ENCODE measurements at regions not wholly inside any gene's neighbourhood (a gene's known extent, or its start where the extent isn't known, plus 50 kb on each side); places are given as distances from the start of the nearest gene placed in this dataset.

- TF ChIP-seq CTCF (IDR thresholded peaks at IDR 0.05): no peak
- Histone ChIP-seq H3K27me3 (no peaks in the 10 kb centered on the region), H3K36me3 (no peaks in the 10 kb centered on the region), H3K9ac (ENCODE audit: low read depth in 2 of 2, low read length in 2 of 2) (no peak overlapping the region), H3K4me1 (no peaks in the 10 kb centered on the region), H3K4me3 (no peak overlapping the region), H3K27ac (no peak overlapping the region), H3K9me3 (no peaks in the 10 kb centered on the region)
- DNase-seq: no peak
- intact Hi-C loops (cut with DNase I): no loop called here
These were observed 133.8 kb downstream of the BTBD3 start for GRCh38 chr20:12051206-12052163.

GRCh38 chr20:12053353-12053752 is 135.7 kb downstream of the BTBD3 start:
- no peak for TF ChIP-seq CTCF (IDR thresholded peaks at IDR 0.05)
- no peak overlapping the region for H3K9ac ChIP-seq (ENCODE audit: low read depth in 2 of 2, low read length in 2 of 2)
- H3K36me3 ChIP-seq: no peaks in the 10 kb centered on the region
- H3K9me3 ChIP-seq: no peaks in the 10 kb centered on the region
- H3K27ac ChIP-seq: no peak overlapping the region
- H3K4me1 ChIP-seq: no peaks in the 10 kb centered on the region
- intact Hi-C loops (cut with DNase I): no loop called here
- no peaks in the 10 kb centered on the region for H3K27me3 ChIP-seq
- H3K4me3 ChIP-seq: no peak overlapping the region
- no peak for DNase-seq

- no peaks in the 10 kb centered on the region for H3K36me3 ChIP-seq
- H3K4me1 ChIP-seq: no peaks in the 10 kb centered on the region
- H3K9ac ChIP-seq (ENCODE audit: low read depth in 2 of 2, low read length in 2 of 2): no peak overlapping the region
- no peaks in the 10 kb centered on the region for H3K9me3 ChIP-seq
- no peak overlapping the region for H3K27ac ChIP-seq
- H3K4me3 ChIP-seq: no peak overlapping the region
- no peak for DNase-seq
- intact Hi-C loops (cut with DNase I): no loop called here
- no peaks in the 10 kb centered on the region for H3K27me3 ChIP-seq
- no peak for TF ChIP-seq CTCF (IDR thresholded peaks at IDR 0.05)
These were observed 136.9 kb downstream of the BTBD3 start for GRCh38 chr20:12054556-12054955.

GRCh38 chr20:12055161-12055560 is 137.5 kb downstream of the BTBD3 start:
- Histone ChIP-seq H3K4me1 (no peaks in the 10 kb centered on the region), H3K27ac (no peak overlapping the region), H3K9ac (ENCODE audit: low read depth in 2 of 2, low read length in 2 of 2) (no peak overlapping the region), H3K9me3 (no peaks in the 10 kb centered on the region), H3K36me3 (no peaks in the 10 kb centered on the region), H3K4me3 (no peak overlapping the region), H3K27me3 (no peaks in the 10 kb centered on the region)
- intact Hi-C loops (cut with DNase I): no loop called here
- TF ChIP-seq CTCF (IDR thresholded peaks at IDR 0.05): no peak
- no peak for DNase-seq

- Histone ChIP-seq H3K27me3 (no peaks in the 10 kb centered on the region), H3K27ac (no peak overlapping the region), H3K9ac (ENCODE audit: low read depth in 2 of 2, low read length in 2 of 2) (no peak overlapping the region), H3K36me3 (no peaks in the 10 kb centered on the region), H3K4me3 (no peak overlapping the region), H3K4me1 (no peaks in the 10 kb centered on the region), H3K9me3 (no peaks in the 10 kb centered on the region)
- intact Hi-C loops (cut with DNase I): no loop called here
- TF ChIP-seq CTCF (IDR thresholded peaks at IDR 0.05): no peak
- DNase-seq: no peak
These were observed 139.1 kb downstream of the BTBD3 start for GRCh38 chr20:12056839-12057238.
